Right lobe of liver (tissue), 4 donors: ENCODE measurements at regions not wholly inside any gene's neighbourhood (a gene's known extent, or its start where the extent isn't known, plus 50 kb on each side); places are given as distances from the start of the nearest gene placed in this dataset.

Experiments
- POLR2A ChIP-seq: fragments of 450-650 bp; IDR thresholded peaks from one replicate; pipeline ENCODE4 v1.6.1; 2017; ENCODE audit warnings: antibody characterized with exemption, mild to moderate bottlenecking
- TF ChIP-seq, protein P1 (sequence below), 4 donors: fragments of 200-600 bp in 3 of 4; fragments of 450-650 bp in 1 of 4; IDR thresholded peaks; one replicate each; pipeline versions ENCODE4 v1.5.1 to v1.8.0; 2016 to 2022; ENCODE audit warnings: antibody characterized with exemption in 4 of 4, mild to moderate bottlenecking in 2 of 4
- donor health status: DM: no; HTN: no; CAD: no.
- donor health status: DM: no; HTN: no; CAD: no.
- donor health status: DM: no; HTN: yes; CAD: no.

DNA sequence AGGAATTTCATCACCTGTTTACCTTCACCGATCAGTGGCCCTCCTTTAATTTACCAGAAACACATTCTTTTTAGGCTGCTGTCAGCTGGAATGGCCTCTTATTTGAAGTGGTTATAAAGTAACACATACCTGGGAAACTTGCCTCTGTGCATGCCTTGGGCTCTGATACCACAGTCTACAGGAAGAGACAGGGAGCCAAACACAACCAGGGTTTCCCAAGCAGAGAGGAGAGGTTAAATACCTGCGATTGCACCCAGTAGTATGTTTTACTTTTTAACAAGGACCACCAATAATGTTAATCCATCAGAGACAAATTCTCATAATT lies 444.0 kb upstream of the SGCG start:
- TF ChIP-seq, protein P1, sequence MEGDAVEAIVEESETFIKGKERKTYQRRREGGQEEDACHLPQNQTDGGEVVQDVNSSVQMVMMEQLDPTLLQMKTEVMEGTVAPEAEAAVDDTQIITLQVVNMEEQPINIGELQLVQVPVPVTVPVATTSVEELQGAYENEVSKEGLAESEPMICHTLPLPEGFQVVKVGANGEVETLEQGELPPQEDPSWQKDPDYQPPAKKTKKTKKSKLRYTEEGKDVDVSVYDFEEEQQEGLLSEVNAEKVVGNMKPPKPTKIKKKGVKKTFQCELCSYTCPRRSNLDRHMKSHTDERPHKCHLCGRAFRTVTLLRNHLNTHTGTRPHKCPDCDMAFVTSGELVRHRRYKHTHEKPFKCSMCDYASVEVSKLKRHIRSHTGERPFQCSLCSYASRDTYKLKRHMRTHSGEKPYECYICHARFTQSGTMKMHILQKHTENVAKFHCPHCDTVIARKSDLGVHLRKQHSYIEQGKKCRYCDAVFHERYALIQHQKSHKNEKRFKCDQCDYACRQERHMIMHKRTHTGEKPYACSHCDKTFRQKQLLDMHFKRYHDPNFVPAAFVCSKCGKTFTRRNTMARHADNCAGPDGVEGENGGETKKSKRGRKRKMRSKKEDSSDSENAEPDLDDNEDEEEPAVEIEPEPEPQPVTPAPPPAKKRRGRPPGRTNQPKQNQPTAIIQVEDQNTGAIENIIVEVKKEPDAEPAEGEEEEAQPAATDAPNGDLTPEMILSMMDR (IDR thresholded peaks at IDR 0.05), result no peak
- no peak for TF ChIP-seq POLR2A
